ENCODE measurements at regions not wholly inside any gene's neighbourhood (a gene's known extent, or its start where the extent isn't known, plus 50 kb on each side); places are given as distances from the start of the nearest gene placed in this dataset.
"Not testable (repeated sequence)": the region's sequence is repeated elsewhere in the genome, so short reads cannot be mapped to it uniquely, and the experiment has no call there.

- no peak for DNase-seq
Observed at GRCh38 chr10:33032654-33033151, 74.7 kb upstream of the ITGB1 start.

GRCh38 chr10:33031815-33032653 lies 74.0 kb upstream of the ITGB1 start:
- DNase-seq = no peak

GRCh38 chr10:33031171-33031570 lies 73.1 kb upstream of the ITGB1 start:
- DNase-seq = no peak

GRCh38 chr10:33028515-33028914 lies 70.5 kb upstream of the ITGB1 start:
- DNase-seq = not testable (repeated sequence)

GRCh38 chr10:33027088-33027487 lies 69.1 kb upstream of the ITGB1 start:
- no peak for DNase-seq

- no peak for DNase-seq
Observed at GRCh38 chr10:33026422-33026821, 68.4 kb upstream of the ITGB1 start.

- no peak for DNase-seq
Observed at GRCh38 chr10:33025910-33026309, 67.9 kb upstream of the ITGB1 start.

- DNase-seq = no peak
Observed at GRCh38 chr10:33025039-33025438, 67.0 kb upstream of the ITGB1 start.

- DNase-seq = no peak
Observed at GRCh38 chr10:33022691-33023090, 64.7 kb upstream of the ITGB1 start.

GRCh38 chr10:33022090-33022489 lies 64.1 kb upstream of the ITGB1 start:
- DNase-seq = no peak

GRCh38 chr10:33016988-33017387 lies 59.0 kb upstream of the ITGB1 start:
- DNase-seq = no peak

GRCh38 chr10:33015761-33016547 lies 57.9 kb upstream of the ITGB1 start:
- no peak for DNase-seq

- DNase-seq = not testable (repeated sequence)
Observed at GRCh38 chr10:33013331-33013730, 55.3 kb upstream of the ITGB1 start.

GRCh38 chr10:33012306-33012705 lies 54.3 kb upstream of the ITGB1 start:
- DNase-seq = no peak

GRCh38 chr10:33010132-33011037 lies 52.4 kb upstream of the ITGB1 start:
- peak; percentile 4 for DNase-seq

- DNase-seq = no peak
Observed at GRCh38 chr10:33009244-33010131, 51.5 kb upstream of the ITGB1 start.

GRCh38 chr10:33008499-33009243 lies 50.6 kb upstream of the ITGB1 start:
- DNase-seq = peak; percentile 4

GRCh38 chr10:33007731-33008381 lies 49.8 kb upstream of the ITGB1 start:
- DNase-seq = not testable (repeated sequence)

All from NCI-H2107 (cell line).